AG04449 (cell line): ENCODE measurements at regions not wholly inside any gene's neighbourhood (a gene's known extent, or its start where the extent isn't known, plus 50 kb on each side); places are given as distances from the start of the nearest gene placed in this dataset.

ENCODE experiments used
- CTCF ChIA-PET: fragments of 350-600 bp; formaldehyde crosslinking; extraction: SDS; loops from one replicate; lab custom pipeline; 2021; ENCODE audit warnings: antibody characterized with exemption; lab: Yijun Ruan, JAX
- POLR2A ChIA-PET: fragments of 400-600, 350-600 bp; formaldehyde crosslinking; extraction: SDS; loops from one replicate; lab custom pipeline; 2020; ENCODE audit warnings: antibody characterized with exemption, inconsistent platforms; lab: Yijun Ruan, JAX
- DNase-seq: peaks from one replicate; pipeline ENCODE4 v3.0.0-alpha.2; 2010; ENCODE audit warnings: low read depth, low spot score
- H3K4me3 ChIP-seq: 2 replicates; pipeline ENCODE4 v1.5.1; 2011; ENCODE audit warnings: low read depth, mild to moderate bottlenecking, control low read depth, low read length
- CTCF ChIP-seq: IDR thresholded peaks from one replicate; pipeline ENCODE4 v1.5.1; 2011; ENCODE audit warnings: mild to moderate bottlenecking, moderate library complexity, low read length, control low read depth, inconsistent platforms; ENCODE audit not compliant: insufficient read depth; ENCODE audit errors: missing control alignments

- CTCF ChIA-PET: no interaction called here
- DNase-seq: no peak
- H3K4me3 ChIP-seq: no peak overlapping the region
- TF ChIP-seq CTCF: no peak
- POLR2A ChIA-PET: no interaction called here
Measured at GRCh38 chr1:215360758-215361157, 206.3 kb upstream of the KCTD3 start.

- no peak for TF ChIP-seq CTCF
- no peak overlapping the region for H3K4me3 ChIP-seq
- POLR2A ChIA-PET: no interaction called here
- peak; percentile 23 for DNase-seq
- CTCF ChIA-PET: no interaction called here
Measured at GRCh38 chr1:215375381-215375780, 191.7 kb upstream of the KCTD3 start.

- POLR2A ChIA-PET: no interaction called here
- peak; percentile 60 for DNase-seq
- CTCF ChIA-PET: no interaction called here
- TF ChIP-seq CTCF: no peak
- no peak overlapping the region for H3K4me3 ChIP-seq
Measured at GRCh38 chr1:215376544-215377264, 190.4 kb upstream of the KCTD3 start.

GRCh38 chr1:215377746-215378145 lies 189.4 kb upstream of the KCTD3 start:
- peak; percentile 3 for DNase-seq

GRCh38 chr1:215380566-215380965 lies 186.5 kb upstream of the KCTD3 start:
- ChIA-PET POLR2A (no interaction called here), CTCF (no interaction called here)
- TF ChIP-seq CTCF: no peak
- H3K4me3 ChIP-seq: no peak overlapping the region
- no peak for DNase-seq

More at GRCh38 chr1:215377746-215378145, 189.4 kb upstream of the KCTD3 start:
- TF ChIP-seq CTCF: no peak
- ChIA-PET POLR2A (no interaction called here), CTCF (no interaction called here)
- no peak overlapping the region for H3K4me3 ChIP-seq

GRCh38 chr1:215393476-215393875 lies 173.6 kb upstream of the KCTD3 start:
- POLR2A ChIA-PET: no interaction called here

More at GRCh38 chr1:215393476-215393875, 173.6 kb upstream of the KCTD3 start:
- no peak overlapping the region for H3K4me3 ChIP-seq
- TF ChIP-seq CTCF: no peak
- CTCF ChIA-PET: no interaction called here
- DNase-seq: no peak
